ENCODE measurements at regions not wholly inside any gene's neighbourhood (a gene's known extent, or its start where the extent isn't known, plus 50 kb on each side); places are given as distances from the start of the nearest gene placed in this dataset.

DNA sequence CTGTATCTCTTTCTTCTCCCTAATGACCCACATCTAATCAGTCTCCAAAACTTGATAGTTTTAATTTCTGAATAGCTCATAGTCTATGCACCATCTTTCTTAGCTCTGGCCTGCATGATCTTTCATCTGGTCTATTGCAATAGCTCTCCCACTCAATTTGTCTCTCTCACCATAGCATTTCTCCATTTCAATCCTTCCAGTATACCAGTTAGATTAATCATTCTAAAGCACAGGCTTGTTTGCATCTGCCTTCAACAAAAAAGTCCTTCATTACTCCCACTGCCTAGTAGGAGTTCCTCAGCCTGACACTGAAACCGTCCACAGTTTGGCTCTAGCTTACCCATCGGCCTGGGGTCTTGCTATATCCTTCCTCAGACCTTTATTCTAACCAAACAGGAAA, 344.9 kb downstream of the ENC1 start:
- TF ChIP-seq, protein P1, sequence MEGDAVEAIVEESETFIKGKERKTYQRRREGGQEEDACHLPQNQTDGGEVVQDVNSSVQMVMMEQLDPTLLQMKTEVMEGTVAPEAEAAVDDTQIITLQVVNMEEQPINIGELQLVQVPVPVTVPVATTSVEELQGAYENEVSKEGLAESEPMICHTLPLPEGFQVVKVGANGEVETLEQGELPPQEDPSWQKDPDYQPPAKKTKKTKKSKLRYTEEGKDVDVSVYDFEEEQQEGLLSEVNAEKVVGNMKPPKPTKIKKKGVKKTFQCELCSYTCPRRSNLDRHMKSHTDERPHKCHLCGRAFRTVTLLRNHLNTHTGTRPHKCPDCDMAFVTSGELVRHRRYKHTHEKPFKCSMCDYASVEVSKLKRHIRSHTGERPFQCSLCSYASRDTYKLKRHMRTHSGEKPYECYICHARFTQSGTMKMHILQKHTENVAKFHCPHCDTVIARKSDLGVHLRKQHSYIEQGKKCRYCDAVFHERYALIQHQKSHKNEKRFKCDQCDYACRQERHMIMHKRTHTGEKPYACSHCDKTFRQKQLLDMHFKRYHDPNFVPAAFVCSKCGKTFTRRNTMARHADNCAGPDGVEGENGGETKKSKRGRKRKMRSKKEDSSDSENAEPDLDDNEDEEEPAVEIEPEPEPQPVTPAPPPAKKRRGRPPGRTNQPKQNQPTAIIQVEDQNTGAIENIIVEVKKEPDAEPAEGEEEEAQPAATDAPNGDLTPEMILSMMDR (conservative IDR thresholded peaks at IDR 0.05; ENCODE audit: low read depth, low read length) = no peak
- no peak for TF ChIP-seq EZH2 (IDR thresholded peaks at IDR 0.05; ENCODE audit: low read length, unreplicated experiment)
